ENCODE measurements at regions not wholly inside any gene's neighbourhood (a gene's known extent, or its start where the extent isn't known, plus 50 kb on each side); places are given as distances from the start of the nearest gene placed in this dataset.

GRCh38 chr2:220191031-220191430 is 563.6 kb downstream of the SLC4A3 start:
- no peak overlapping the region for H3K23ac ChIP-seq (ENCODE audit: low read length in 2 of 2)
- no peak overlapping the region for H3K9ac ChIP-seq (ENCODE audit: low read length)
- H3K14ac ChIP-seq (ENCODE audit: low read length in 2 of 2), result no peak overlapping the region
- no peak for DNase-seq
- no peak overlapping the region for H4K91ac ChIP-seq (ENCODE audit: low read length)
- 0% methylated on average over 1 of the region's 1 CpG for WGBS
- no peak overlapping the region for H3K4me2 ChIP-seq (ENCODE audit: low read length, poor library complexity, severe bottlenecking)
- H2BK15ac ChIP-seq (ENCODE audit: low read depth, poor library complexity, severe bottlenecking), result no peak overlapping the region
- no peaks in the 10 kb centered on the region for H3K79me1 ChIP-seq (replicated peaks; ENCODE audit: low read length, poor library complexity, severe bottlenecking)
- H2AK5ac ChIP-seq (ENCODE audit: low read length, severe bottlenecking), result no peak overlapping the region
- H2BK5ac ChIP-seq (ENCODE audit: low read depth, low read length, poor library complexity, severe bottlenecking), result no peak overlapping the region
- no peaks in the 10 kb centered on the region for H3K36me3 ChIP-seq (ENCODE audit: control insufficient read depth in 1 of 2, insufficient read depth in 2 of 2, low read depth in 1 of 2, low read length in 2 of 2)
- no peak overlapping the region for H2AFZ ChIP-seq (ENCODE audit: low read depth, low read length)
- H3K18ac ChIP-seq (ENCODE audit: low read depth in 1 of 2, low read length in 2 of 2), result no peak overlapping the region
- no peak overlapping the region for H2BK12ac ChIP-seq (ENCODE audit: low read length in 2 of 2)
- H3K4ac ChIP-seq (ENCODE audit: low read depth in 1 of 2, low read length in 2 of 2), result no peak overlapping the region
- H3K9me3 ChIP-seq (ENCODE audit: control insufficient read depth, low read length), result no peaks in the 10 kb centered on the region
- H2BK120ac ChIP-seq (ENCODE audit: low read depth, low read length), result no peak overlapping the region
- H3K27me3 ChIP-seq (ENCODE audit: control insufficient read depth in 1 of 2, insufficient read depth in 1 of 2, low read length in 2 of 2), result no peaks in the 10 kb centered on the region
- no peak overlapping the region for H3K4me3 ChIP-seq (ENCODE audit: insufficient read depth in 1 of 2, low read depth in 1 of 2, low read length in 2 of 2)
- H4K8ac ChIP-seq (ENCODE audit: low read length), result no peak overlapping the region
- no peak overlapping the region for H3K27ac ChIP-seq (ENCODE audit: low read length, poor library complexity, severe bottlenecking)
- peaks cover 4% of the 10 kb centered on the region for H3K4me1 ChIP-seq (ENCODE audit: control insufficient read depth, insufficient read depth, low read depth, low read length)

- Histone ChIP-seq H2BK120ac (ENCODE audit: low read depth, low read length) (no peak overlapping the region), H4K91ac (ENCODE audit: low read length) (no peak overlapping the region), H3K9me3 (ENCODE audit: control insufficient read depth, low read length) (no peaks in the 10 kb centered on the region), H3K9ac (ENCODE audit: low read length) (no peak overlapping the region), H3K4ac (ENCODE audit: low read depth in 1 of 2, low read length in 2 of 2) (no peak overlapping the region), H4K8ac (ENCODE audit: low read length) (no peak overlapping the region), H3K4me3 (ENCODE audit: insufficient read depth in 1 of 2, low read depth in 1 of 2, low read length in 2 of 2) (no peak overlapping the region), H3K14ac (ENCODE audit: low read length in 2 of 2) (no peak overlapping the region), H3K23ac (ENCODE audit: low read length in 2 of 2) (no peak overlapping the region), H2AFZ (ENCODE audit: low read depth, low read length) (no peak overlapping the region), H3K4me1 (ENCODE audit: control insufficient read depth, insufficient read depth, low read depth, low read length) (peaks cover 4% of the 10 kb centered on the region), H2BK15ac (ENCODE audit: low read depth, poor library complexity, severe bottlenecking) (no peak overlapping the region), H3K4me2 (ENCODE audit: low read length, poor library complexity, severe bottlenecking) (no peak overlapping the region), H3K79me1 (replicated peaks; ENCODE audit: low read length, poor library complexity, severe bottlenecking) (no peaks in the 10 kb centered on the region), H3K36me3 (ENCODE audit: control insufficient read depth in 1 of 2, insufficient read depth in 2 of 2, low read depth in 1 of 2, low read length in 2 of 2) (no peaks in the 10 kb centered on the region), H3K27ac (ENCODE audit: low read length, poor library complexity, severe bottlenecking) (no peak overlapping the region), H3K27me3 (ENCODE audit: control insufficient read depth in 1 of 2, insufficient read depth in 1 of 2, low read length in 2 of 2) (no peaks in the 10 kb centered on the region), H2AK5ac (ENCODE audit: low read length, severe bottlenecking) (peak overlapping the region; percentile 12), H3K18ac (ENCODE audit: low read depth in 1 of 2, low read length in 2 of 2) (no peak overlapping the region), H2BK5ac (ENCODE audit: low read depth, low read length, poor library complexity, severe bottlenecking) (no peak overlapping the region), H2BK12ac (ENCODE audit: low read length in 2 of 2) (no peak overlapping the region)
- no peak for DNase-seq
- 92% methylated on average over 5 of the region's 5 CpGs for WGBS
Measured at GRCh38 chr2:220191737-220192136, 564.3 kb downstream of the SLC4A3 start.

- Histone ChIP-seq H2BK12ac (ENCODE audit: low read length in 2 of 2) (no peak overlapping the region), H2AFZ (ENCODE audit: low read depth, low read length) (no peak overlapping the region), H3K14ac (ENCODE audit: low read length in 2 of 2) (peak overlapping the region in 1 of 2 experiments; percentile 73), H3K4me1 (ENCODE audit: control insufficient read depth, insufficient read depth, low read depth, low read length) (peaks cover 4% of the 10 kb centered on the region), H4K8ac (ENCODE audit: low read length) (no peak overlapping the region), H2AK5ac (ENCODE audit: low read length, severe bottlenecking) (peak overlapping the region; percentile 83), H3K4me3 (ENCODE audit: insufficient read depth in 1 of 2, low read depth in 1 of 2, low read length in 2 of 2) (no peak overlapping the region), H2BK5ac (ENCODE audit: low read depth, low read length, poor library complexity, severe bottlenecking) (no peak overlapping the region), H3K79me1 (replicated peaks; ENCODE audit: low read length, poor library complexity, severe bottlenecking) (no peaks in the 10 kb centered on the region), H3K23ac (ENCODE audit: low read length in 2 of 2) (no peak overlapping the region), H2BK15ac (ENCODE audit: low read depth, poor library complexity, severe bottlenecking) (no peak overlapping the region), H3K9me3 (ENCODE audit: control insufficient read depth, low read length) (no peaks in the 10 kb centered on the region), H3K18ac (ENCODE audit: low read depth in 1 of 2, low read length in 2 of 2) (peak overlapping the region in 1 of 2 experiments; percentile 18), H4K91ac (ENCODE audit: low read length) (no peak overlapping the region), H3K4ac (ENCODE audit: low read depth in 1 of 2, low read length in 2 of 2) (no peak overlapping the region), H3K36me3 (ENCODE audit: control insufficient read depth in 1 of 2, insufficient read depth in 2 of 2, low read depth in 1 of 2, low read length in 2 of 2) (no peaks in the 10 kb centered on the region), H3K27me3 (ENCODE audit: control insufficient read depth in 1 of 2, insufficient read depth in 1 of 2, low read length in 2 of 2) (no peaks in the 10 kb centered on the region), H2BK120ac (ENCODE audit: low read depth, low read length) (no peak overlapping the region), H3K27ac (ENCODE audit: low read length, poor library complexity, severe bottlenecking) (peak overlapping the region; percentile 1), H3K9ac (ENCODE audit: low read length) (no peak overlapping the region), H3K4me2 (ENCODE audit: low read length, poor library complexity, severe bottlenecking) (no peak overlapping the region)
- WGBS, result 84% methylated on average over 3 of the region's 6 CpGs
- peak; percentile 5 for DNase-seq
Measured at GRCh38 chr2:220192994-220193753, 565.7 kb downstream of the SLC4A3 start.

- Histone ChIP-seq H3K4me3 (ENCODE audit: insufficient read depth in 1 of 2, low read depth in 1 of 2, low read length in 2 of 2) (no peak overlapping the region), H3K9me3 (ENCODE audit: control insufficient read depth, low read length) (no peaks in the 10 kb centered on the region), H4K8ac (ENCODE audit: low read length) (no peak overlapping the region), H3K4me2 (ENCODE audit: low read length, poor library complexity, severe bottlenecking) (no peak overlapping the region), H3K14ac (ENCODE audit: low read length in 2 of 2) (no peak overlapping the region), H3K9ac (ENCODE audit: low read length) (no peak overlapping the region), H3K4ac (ENCODE audit: low read depth in 1 of 2, low read length in 2 of 2) (no peak overlapping the region), H2AK5ac (ENCODE audit: low read length, severe bottlenecking) (no peak overlapping the region), H2AFZ (ENCODE audit: low read depth, low read length) (no peak overlapping the region), H3K79me1 (replicated peaks; ENCODE audit: low read length, poor library complexity, severe bottlenecking) (no peaks in the 10 kb centered on the region), H3K27ac (ENCODE audit: low read length, poor library complexity, severe bottlenecking) (no peak overlapping the region), H2BK15ac (ENCODE audit: low read depth, poor library complexity, severe bottlenecking) (no peak overlapping the region), H2BK120ac (ENCODE audit: low read depth, low read length) (no peak overlapping the region), H3K36me3 (ENCODE audit: control insufficient read depth in 1 of 2, insufficient read depth in 2 of 2, low read depth in 1 of 2, low read length in 2 of 2) (no peaks in the 10 kb centered on the region), H3K4me1 (ENCODE audit: control insufficient read depth, insufficient read depth, low read depth, low read length) (peaks cover 4% of the 10 kb centered on the region), H3K27me3 (ENCODE audit: control insufficient read depth in 1 of 2, insufficient read depth in 1 of 2, low read length in 2 of 2) (no peaks in the 10 kb centered on the region), H3K23ac (ENCODE audit: low read length in 2 of 2) (no peak overlapping the region), H2BK12ac (ENCODE audit: low read length in 2 of 2) (no peak overlapping the region), H2BK5ac (ENCODE audit: low read depth, low read length, poor library complexity, severe bottlenecking) (no peak overlapping the region), H4K91ac (ENCODE audit: low read length) (no peak overlapping the region), H3K18ac (ENCODE audit: low read depth in 1 of 2, low read length in 2 of 2) (no peak overlapping the region)
- DNase-seq, result no peak
- WGBS, result 89% methylated on average over 7 of the region's 10 CpGs
Measured at GRCh38 chr2:220194630-220195584, 567.5 kb downstream of the SLC4A3 start.

Measured in mesenchymal stem cell (in vitro differentiated cells and primary cell).